ENCODE measurements at regions not wholly inside any gene's neighbourhood (a gene's known extent, or its start where the extent isn't known, plus 50 kb on each side); places are given as distances from the start of the nearest gene placed in this dataset.

- TF ChIP-seq SIN3A (IDR thresholded peaks at IDR 0.05; ENCODE audit: borderline replicate concordance, insufficient read depth, low read length) = no peak
- no peak for TF ChIP-seq POLR2AphosphoS5 (IDR thresholded peaks at IDR 0.05; ENCODE audit: low read depth, low read length)
- no peak for TF ChIP-seq REST (IDR thresholded peaks at IDR 0.05; ENCODE audit: insufficient read depth in 1 of 2, low read depth in 2 of 2, low read length in 2 of 2)
- no peak for TF ChIP-seq FOXP2 (optimal IDR thresholded peaks at IDR 0.05; ENCODE audit: borderline replicate concordance, extremely low read depth, extremely low read length, insufficient read depth)
- no peak for TF ChIP-seq TAF1 (IDR thresholded peaks at IDR 0.05; ENCODE audit: borderline replicate concordance, insufficient read depth, low read length)
These were observed 69.3 kb upstream of the NOCT start for GRCh38 chr4:138946306-138946705.

- TF ChIP-seq REST (IDR thresholded peaks at IDR 0.05; ENCODE audit: insufficient read depth in 1 of 2, low read depth in 2 of 2, low read length in 2 of 2) (no peak), SIN3A (IDR thresholded peaks at IDR 0.05; ENCODE audit: borderline replicate concordance, insufficient read depth, low read length) (no peak)
These were observed 69.7 kb upstream of the NOCT start for GRCh38 chr4:138945840-138946239.

- TF ChIP-seq POLR2AphosphoS5 (IDR thresholded peaks at IDR 0.05; ENCODE audit: low read depth, low read length) (no peak), TAF1 (IDR thresholded peaks at IDR 0.05; ENCODE audit: borderline replicate concordance, insufficient read depth, low read length) (no peak), REST (IDR thresholded peaks at IDR 0.05; ENCODE audit: insufficient read depth in 1 of 2, low read depth in 2 of 2, low read length in 2 of 2) (no peak), FOXP2 (optimal IDR thresholded peaks at IDR 0.05; ENCODE audit: borderline replicate concordance, extremely low read depth, extremely low read length, insufficient read depth) (no peak), SIN3A (IDR thresholded peaks at IDR 0.05; ENCODE audit: borderline replicate concordance, insufficient read depth, low read length) (no peak)
These were observed 70.2 kb upstream of the NOCT start for GRCh38 chr4:138945401-138945800.

GRCh38 chr4:138943893-138944292, 71.7 kb upstream of the NOCT start:
- TF ChIP-seq SIN3A (IDR thresholded peaks at IDR 0.05; ENCODE audit: borderline replicate concordance, insufficient read depth, low read length) (no peak), POLR2AphosphoS5 (IDR thresholded peaks at IDR 0.05; ENCODE audit: low read depth, low read length) (no peak), FOXP2 (optimal IDR thresholded peaks at IDR 0.05; ENCODE audit: borderline replicate concordance, extremely low read depth, extremely low read length, insufficient read depth) (no peak), REST (IDR thresholded peaks at IDR 0.05; ENCODE audit: insufficient read depth in 1 of 2, low read depth in 2 of 2, low read length in 2 of 2) (no peak), TAF1 (IDR thresholded peaks at IDR 0.05; ENCODE audit: borderline replicate concordance, insufficient read depth, low read length) (no peak)

GRCh38 chr4:138941037-138941436, 74.5 kb upstream of the NOCT start:
- no peak for TF ChIP-seq TAF1 (IDR thresholded peaks at IDR 0.05; ENCODE audit: borderline replicate concordance, insufficient read depth, low read length)

All from PFSK-1 (cell line).